ENCODE measurements at regions not wholly inside any gene's neighbourhood (a gene's known extent, or its start where the extent isn't known, plus 50 kb on each side); places are given as distances from the start of the nearest gene placed in this dataset.

GRCh38 chr1:73144311-73144710 lies 862.0 kb upstream of the NEGR1 start:
- no peak overlapping the region for H3K4me2 ChIP-seq (ENCODE audit: insufficient read depth, low read length)
- no peak for DNase-seq (ENCODE audit: low read depth, low spot score)
- no peaks in the 10 kb centered on the region for H3K27me3 ChIP-seq (ENCODE audit: control insufficient read depth in 2 of 2, insufficient read depth in 2 of 2, low read length in 2 of 2)
- BruUV-seq (replicated peaks): no TSS peak
- intact Hi-C loops (cut with micrococcal nuclease): no loop called here
- H3K4me1 ChIP-seq (ENCODE audit: control insufficient read depth, extremely low read depth, insufficient read depth, low read length): no peaks in the 10 kb centered on the region
- no peaks in the 10 kb centered on the region for H3K36me3 ChIP-seq (ENCODE audit: control insufficient read depth in 2 of 2, extremely low read depth in 1 of 2, insufficient read depth in 2 of 2, low read length in 2 of 2)
- TF ChIP-seq FOS (IDR thresholded peaks at IDR 0.05; ENCODE audit: borderline replicate concordance, insufficient read depth, low read length): no peak
- no peak for TF ChIP-seq CTCF (IDR thresholded peaks at IDR 0.05; ENCODE audit: extremely low read depth in 1 of 2, insufficient read depth in 1 of 2, low read depth in 1 of 2, low read length in 2 of 2)
- TF ChIP-seq MYC (IDR thresholded peaks at IDR 0.05; ENCODE audit: low read depth, low read length): no peak
- no peak for TF ChIP-seq EZH2 (IDR thresholded peaks at IDR 0.05; ENCODE audit: borderline replicate concordance, low read depth, low read length, severe bottlenecking)
- TF ChIP-seq POLR2AphosphoS5 (IDR thresholded peaks at IDR 0.05; ENCODE audit: insufficient read depth, low read depth, low read length): no peak
- TF ChIP-seq JUN (IDR thresholded peaks at IDR 0.05; ENCODE audit: borderline replicate concordance, insufficient read depth, insufficient read length, low read depth): no peak
- no peak for TF ChIP-seq GATA2 (IDR thresholded peaks at IDR 0.05; ENCODE audit: insufficient read depth, insufficient read length, low read depth, low read length)
- TF ChIP-seq, protein P1, sequence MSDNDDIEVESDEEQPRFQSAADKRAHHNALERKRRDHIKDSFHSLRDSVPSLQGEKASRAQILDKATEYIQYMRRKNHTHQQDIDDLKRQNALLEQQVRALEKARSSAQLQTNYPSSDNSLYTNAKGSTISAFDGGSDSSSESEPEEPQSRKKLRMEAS (IDR thresholded peaks at IDR 0.05; ENCODE audit: insufficient read depth, insufficient read length): no peak
- no peak for TF ChIP-seq POLR2A (IDR thresholded peaks at IDR 0.05; ENCODE audit: low read depth, low read length)
- ChIA-PET CTCF (no interaction called here), POLR2A (no interaction called here)
- dilution Hi-C loops (cut with MboI; ENCODE audit: extremely low pct_ligation_motif_present, low sequenced_read_pairs): no loop called here
- no peaks in the 10 kb centered on the region for H3K9me1 ChIP-seq (replicated peaks; ENCODE audit: control insufficient read depth, extremely low read depth, insufficient read depth, low read length)
- no peaks in the 10 kb centered on the region for H3K79me2 ChIP-seq (ENCODE audit: control insufficient read depth, insufficient read depth, low read length)
- no peak overlapping the region for H3K4me3 ChIP-seq (replicated peaks in 1 of 3; ENCODE audit: insufficient read depth in 1 of 3, low read depth in 1 of 3, low read length in 3 of 3)
- H3K9me3 ChIP-seq (replicated peaks; ENCODE audit: control insufficient read depth, insufficient read depth, low read length): no peaks in the 10 kb centered on the region
- FAIRE-seq: no peak
- no peak overlapping the region for H3K9ac ChIP-seq (replicated peaks; ENCODE audit: extremely low read depth, insufficient read depth, low read length)
- no peak overlapping the region for H3K27ac ChIP-seq (ENCODE audit: insufficient read depth, low read depth, low read length)
- H4K20me1 ChIP-seq (replicated peaks; ENCODE audit: control insufficient read depth, extremely low read depth, insufficient read depth, low read length): no peaks in the 10 kb centered on the region
- H2AFZ ChIP-seq (ENCODE audit: low read depth, low read length): no peak overlapping the region

Data from endothelial cell of umbilical vein (primary cell).